MG63 (cell line): ENCODE measurements at regions not wholly inside any gene's neighbourhood (a gene's known extent, or its start where the extent isn't known, plus 50 kb on each side); places are given as distances from the start of the nearest gene placed in this dataset.

Source experiments
- DNase-seq: peaks from one replicate; pipeline ENCODE4 v3.0.0-alpha.2; 2020
- H3K27me3 ChIP-seq: fragments of 250-450 bp; sonication (Bioruptor Pico); 2 replicates; pipeline ENCODE4 v1.5.1; 2020; ENCODE audit warnings: mild to moderate bottlenecking, moderate library complexity
- H3K36me3 ChIP-seq: fragments of 250-450 bp; sonication (Bioruptor Pico); 2 replicates; pipeline ENCODE4 v1.5.1; 2020; ENCODE audit warnings: mild to moderate bottlenecking, moderate library complexity
- H3K4me3 ChIP-seq: fragments of 250-450 bp; sonication (Bioruptor Pico); 2 replicates; pipeline ENCODE4 v1.5.1; 2020; ENCODE audit warnings: mild to moderate bottlenecking, moderate library complexity
- H3K9me3 ChIP-seq: fragments of 250-450 bp; sonication (Bioruptor Pico); 2 replicates; pipeline ENCODE4 v1.5.1; 2020; ENCODE audit warnings: mild to moderate bottlenecking, moderate library complexity

GRCh38 chr4:145427991-145428390, 53.7 kb upstream of the SMAD1 start:
- Histone ChIP-seq H3K36me3 (no peaks in the 10 kb centered on the region), H3K27me3 (no peaks in the 10 kb centered on the region), H3K9me3 (no peaks in the 10 kb centered on the region), H3K4me3 (no peak overlapping the region)
- DNase-seq = no peak

GRCh38 chr4:145427221-145427620, 54.4 kb upstream of the SMAD1 start:
- Histone ChIP-seq H3K9me3 (no peaks in the 10 kb centered on the region), H3K36me3 (no peaks in the 10 kb centered on the region), H3K4me3 (no peak overlapping the region), H3K27me3 (no peaks in the 10 kb centered on the region)
- no peak for DNase-seq

- no peaks in the 10 kb centered on the region for H3K27me3 ChIP-seq
- no peaks in the 10 kb centered on the region for H3K36me3 ChIP-seq
- no peak for DNase-seq
- no peak overlapping the region for H3K4me3 ChIP-seq
- H3K9me3 ChIP-seq = no peaks in the 10 kb centered on the region
Measured at GRCh38 chr4:145423017-145423708, 58.5 kb upstream of the SMAD1 start.

GRCh38 chr4:145420595-145421214, 60.9 kb upstream of the SMAD1 start:
- no peak overlapping the region for H3K4me3 ChIP-seq

GRCh38 chr4:145418739-145419138, 62.9 kb upstream of the SMAD1 start:
- no peaks in the 10 kb centered on the region for H3K9me3 ChIP-seq
- H3K4me3 ChIP-seq = no peak overlapping the region
- no peaks in the 10 kb centered on the region for H3K27me3 ChIP-seq
- DNase-seq = no peak
- H3K36me3 ChIP-seq = no peaks in the 10 kb centered on the region

More at GRCh38 chr4:145420595-145421214, 60.9 kb upstream of the SMAD1 start:
- H3K36me3 ChIP-seq = no peaks in the 10 kb centered on the region
- no peaks in the 10 kb centered on the region for H3K27me3 ChIP-seq
- no peaks in the 10 kb centered on the region for H3K9me3 ChIP-seq
- no peak for DNase-seq

- no peak for DNase-seq
- Histone ChIP-seq H3K27me3 (no peaks in the 10 kb centered on the region), H3K9me3 (no peaks in the 10 kb centered on the region), H3K36me3 (no peaks in the 10 kb centered on the region), H3K4me3 (no peak overlapping the region)
Measured at GRCh38 chr4:145417348-145418130, 64.1 kb upstream of the SMAD1 start.

- Histone ChIP-seq H3K27me3 (no peaks in the 10 kb centered on the region), H3K9me3 (no peaks in the 10 kb centered on the region), H3K4me3 (no peak overlapping the region), H3K36me3 (no peaks in the 10 kb centered on the region)
- DNase-seq = no peak
Measured at GRCh38 chr4:145414841-145415240, 66.8 kb upstream of the SMAD1 start.

- no peaks in the 10 kb centered on the region for H3K27me3 ChIP-seq
- no peak overlapping the region for H3K4me3 ChIP-seq
- H3K36me3 ChIP-seq = no peaks in the 10 kb centered on the region
- no peaks in the 10 kb centered on the region for H3K9me3 ChIP-seq
- no peak for DNase-seq
Measured at GRCh38 chr4:145414226-145414625, 67.4 kb upstream of the SMAD1 start.

GRCh38 chr4:145406970-145407369, 74.7 kb upstream of the SMAD1 start:
- DNase-seq = no peak

GRCh38 chr4:145404761-145405160, 76.9 kb upstream of the SMAD1 start:
- Histone ChIP-seq H3K36me3 (no peaks in the 10 kb centered on the region), H3K9me3 (no peaks in the 10 kb centered on the region), H3K4me3 (no peak overlapping the region), H3K27me3 (no peaks in the 10 kb centered on the region)
- DNase-seq = no peak

More at GRCh38 chr4:145406970-145407369, 74.7 kb upstream of the SMAD1 start:
- no peaks in the 10 kb centered on the region for H3K9me3 ChIP-seq
- H3K36me3 ChIP-seq = no peaks in the 10 kb centered on the region
- H3K27me3 ChIP-seq = no peaks in the 10 kb centered on the region
- no peak overlapping the region for H3K4me3 ChIP-seq

- Histone ChIP-seq H3K9me3 (no peaks in the 10 kb centered on the region), H3K27me3 (no peaks in the 10 kb centered on the region), H3K36me3 (no peaks in the 10 kb centered on the region), H3K4me3 (no peak overlapping the region)
- DNase-seq = no peak
Measured at GRCh38 chr4:145396581-145396980, 85.1 kb upstream of the SMAD1 start.

- no peak overlapping the region for H3K4me3 ChIP-seq
- no peaks in the 10 kb centered on the region for H3K27me3 ChIP-seq
- DNase-seq = no peak
- no peaks in the 10 kb centered on the region for H3K36me3 ChIP-seq
- H3K9me3 ChIP-seq = no peaks in the 10 kb centered on the region
Measured at GRCh38 chr4:145390571-145390970, 91.1 kb upstream of the SMAD1 start.

GRCh38 chr4:145389550-145389949, 92.1 kb upstream of the SMAD1 start:
- no peak for DNase-seq
- H3K27me3 ChIP-seq = no peaks in the 10 kb centered on the region
- no peaks in the 10 kb centered on the region for H3K9me3 ChIP-seq
- no peak overlapping the region for H3K4me3 ChIP-seq
- no peaks in the 10 kb centered on the region for H3K36me3 ChIP-seq

- Histone ChIP-seq H3K4me3 (no peak overlapping the region), H3K36me3 (no peaks in the 10 kb centered on the region), H3K9me3 (no peaks in the 10 kb centered on the region), H3K27me3 (no peaks in the 10 kb centered on the region)
- DNase-seq = no peak
Measured at GRCh38 chr4:145388043-145388442, 93.6 kb upstream of the SMAD1 start.

GRCh38 chr4:145387079-145387478, 94.6 kb upstream of the SMAD1 start:
- Histone ChIP-seq H3K27me3 (no peaks in the 10 kb centered on the region), H3K36me3 (no peaks in the 10 kb centered on the region), H3K9me3 (no peaks in the 10 kb centered on the region), H3K4me3 (no peak overlapping the region)
- no peak for DNase-seq

- Histone ChIP-seq H3K4me3 (no peak overlapping the region), H3K27me3 (no peaks in the 10 kb centered on the region), H3K36me3 (no peaks in the 10 kb centered on the region), H3K9me3 (no peaks in the 10 kb centered on the region)
- DNase-seq = no peak
Measured at GRCh38 chr4:145381163-145381562, 100.5 kb upstream of the SMAD1 start.

GRCh38 chr4:145380123-145380522, 101.5 kb upstream of the SMAD1 start:
- no peaks in the 10 kb centered on the region for H3K9me3 ChIP-seq
- no peak for DNase-seq
- no peak overlapping the region for H3K4me3 ChIP-seq
- no peaks in the 10 kb centered on the region for H3K27me3 ChIP-seq
- H3K36me3 ChIP-seq = no peaks in the 10 kb centered on the region

- Histone ChIP-seq H3K27me3 (no peaks in the 10 kb centered on the region), H3K9me3 (no peaks in the 10 kb centered on the region), H3K36me3 (no peaks in the 10 kb centered on the region), H3K4me3 (no peak overlapping the region)
- DNase-seq = no peak
Measured at GRCh38 chr4:145375416-145375815, 106.2 kb upstream of the SMAD1 start.
